DND-41 (cell line): ENCODE measurements at regions not wholly inside any gene's neighbourhood (a gene's known extent, or its start where the extent isn't known, plus 50 kb on each side); places are given as distances from the start of the nearest gene placed in this dataset.

Experiments
- ATAC-seq: fragments of 200-7000 bp; cut with Tn5 transposase; 3 replicates; pipeline ENCODE4 v1.9.1; 2021; ENCODE audit warnings: low read depth; ENCODE audit not compliant: insufficient read depth
- DNase-seq: peaks from one replicate; pipeline ENCODE4 v3.0.0-alpha.2; 2020
- H2AFZ ChIP-seq: 2 replicates; pipeline ENCODE4 v1.6.0; 2012; ENCODE audit warnings: low read depth, low read length
- H3K27ac ChIP-seq: 2 replicates; pipeline ENCODE4 v1.5.1; 2012; ENCODE audit warnings: low read length, inconsistent platforms
- H3K27me3 ChIP-seq: fragments of 200-600 bp; sonication (generic); 2 replicates; pipeline ENCODE4 v1.6.0; 2012; ENCODE audit warnings: low read length, mild to moderate bottlenecking, inconsistent platforms; ENCODE audit not compliant: insufficient read depth, poor library complexity
- H3K36me3 ChIP-seq: 2 replicates; pipeline ENCODE4 v1.5.1; 2012; ENCODE audit warnings: low read length, inconsistent platforms; ENCODE audit not compliant: insufficient read depth
- H3K4me1 ChIP-seq: 2 replicates; pipeline ENCODE4 v1.5.1; 2012; ENCODE audit warnings: mild to moderate bottlenecking, low read length; ENCODE audit not compliant: insufficient read depth
- H3K4me2 ChIP-seq: 2 replicates; pipeline ENCODE4 v1.6.0; 2012; ENCODE audit warnings: mild to moderate bottlenecking, moderate library complexity, low read length, inconsistent platforms; ENCODE audit not compliant: insufficient read depth
- H3K4me3 ChIP-seq, 2 experiments: fragments of 200-600 bp in 1 of 2; shearing (Covaris generic) in 1 of 2; 2 replicates each; pipeline ENCODE4 v1.5.1; 2012 to 2016; ENCODE audit warnings: inconsistent platforms in 2 of 2, low read length in 2 of 2, mild to moderate bottlenecking in 2 of 2, low read depth in 1 of 2, moderate library complexity in 1 of 2
- H3K79me2 ChIP-seq: 2 replicates; pipeline ENCODE4 v1.6.0; 2012; ENCODE audit warnings: low read length, inconsistent platforms; ENCODE audit not compliant: insufficient read depth
- H3K9ac ChIP-seq: 2 replicates; pipeline ENCODE4 v1.6.0; 2012; ENCODE audit warnings: low read depth, mild to moderate bottlenecking, inconsistent platforms, low read length, moderate library complexity
- H3K9me3 ChIP-seq: 2 replicates; pipeline ENCODE4 v1.5.1; 2012; ENCODE audit warnings: low read length, moderate library complexity, mild to moderate bottlenecking, inconsistent platforms; ENCODE audit not compliant: insufficient read depth, severe bottlenecking
- H4K20me1 ChIP-seq: 2 replicates; pipeline ENCODE4 v1.6.0; 2012; ENCODE audit warnings: low read length; ENCODE audit not compliant: insufficient read depth
- EZH2 ChIP-seq: IDR thresholded peaks from 3 replicates; pipeline ENCODE4 v1.6.1; 2012; ENCODE audit warnings: borderline replicate concordance, low read depth, mild to moderate bottlenecking, moderate library complexity, low read length, inconsistent platforms; ENCODE audit not compliant: severe bottlenecking
- TF ChIP-seq, protein P1 (sequence below): IDR thresholded peaks from 2 replicates; pipeline ENCODE4 v1.5.1; 2012; ENCODE audit warnings: borderline replicate concordance, low read length, moderate library complexity, mild to moderate bottlenecking; ENCODE audit not compliant: poor library complexity, severe bottlenecking; ENCODE audit errors: extremely low read depth

DNA sequence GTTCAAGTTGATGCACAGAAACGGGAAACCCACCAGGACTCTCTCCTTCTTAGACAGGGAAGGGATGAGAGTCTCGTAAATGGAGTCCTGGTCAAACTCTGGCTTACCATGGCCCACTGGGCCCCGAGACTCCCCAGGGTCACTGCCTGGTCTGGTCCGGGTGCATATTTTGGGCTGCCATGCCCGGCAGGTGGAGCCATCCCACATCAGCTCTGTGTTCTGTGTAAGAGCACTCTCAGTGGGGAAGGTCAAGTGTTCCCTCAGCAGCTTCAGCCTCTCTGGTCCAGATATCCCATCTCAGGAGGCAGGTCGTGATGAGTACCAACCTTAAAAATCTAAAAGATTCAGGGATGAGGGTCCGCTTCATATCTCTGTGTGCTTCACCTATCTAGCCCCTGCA is 138.8 kb downstream of the EDN3 start:
- no peaks in the 10 kb centered on the region for H3K4me1 ChIP-seq
- DNase-seq = no peak
- no peak overlapping the region for H3K9ac ChIP-seq
- H2AFZ ChIP-seq = no peak overlapping the region
- H3K79me2 ChIP-seq = no peaks in the 10 kb centered on the region
- no peak overlapping the region for H3K4me2 ChIP-seq
- H3K9me3 ChIP-seq = no peaks in the 10 kb centered on the region
- peaks cover 5% of the 10 kb centered on the region for H4K20me1 ChIP-seq
- no peaks in the 10 kb centered on the region for H3K36me3 ChIP-seq
- no peak overlapping the region for H3K4me3 ChIP-seq
- H3K27me3 ChIP-seq = peaks cover 21% of the 10 kb centered on the region
- H3K27ac ChIP-seq = no peak overlapping the region
- ATAC-seq = no peak
- TF ChIP-seq, protein P1, sequence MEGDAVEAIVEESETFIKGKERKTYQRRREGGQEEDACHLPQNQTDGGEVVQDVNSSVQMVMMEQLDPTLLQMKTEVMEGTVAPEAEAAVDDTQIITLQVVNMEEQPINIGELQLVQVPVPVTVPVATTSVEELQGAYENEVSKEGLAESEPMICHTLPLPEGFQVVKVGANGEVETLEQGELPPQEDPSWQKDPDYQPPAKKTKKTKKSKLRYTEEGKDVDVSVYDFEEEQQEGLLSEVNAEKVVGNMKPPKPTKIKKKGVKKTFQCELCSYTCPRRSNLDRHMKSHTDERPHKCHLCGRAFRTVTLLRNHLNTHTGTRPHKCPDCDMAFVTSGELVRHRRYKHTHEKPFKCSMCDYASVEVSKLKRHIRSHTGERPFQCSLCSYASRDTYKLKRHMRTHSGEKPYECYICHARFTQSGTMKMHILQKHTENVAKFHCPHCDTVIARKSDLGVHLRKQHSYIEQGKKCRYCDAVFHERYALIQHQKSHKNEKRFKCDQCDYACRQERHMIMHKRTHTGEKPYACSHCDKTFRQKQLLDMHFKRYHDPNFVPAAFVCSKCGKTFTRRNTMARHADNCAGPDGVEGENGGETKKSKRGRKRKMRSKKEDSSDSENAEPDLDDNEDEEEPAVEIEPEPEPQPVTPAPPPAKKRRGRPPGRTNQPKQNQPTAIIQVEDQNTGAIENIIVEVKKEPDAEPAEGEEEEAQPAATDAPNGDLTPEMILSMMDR = peak; percentile 26
- no peak for TF ChIP-seq EZH2

DNA sequence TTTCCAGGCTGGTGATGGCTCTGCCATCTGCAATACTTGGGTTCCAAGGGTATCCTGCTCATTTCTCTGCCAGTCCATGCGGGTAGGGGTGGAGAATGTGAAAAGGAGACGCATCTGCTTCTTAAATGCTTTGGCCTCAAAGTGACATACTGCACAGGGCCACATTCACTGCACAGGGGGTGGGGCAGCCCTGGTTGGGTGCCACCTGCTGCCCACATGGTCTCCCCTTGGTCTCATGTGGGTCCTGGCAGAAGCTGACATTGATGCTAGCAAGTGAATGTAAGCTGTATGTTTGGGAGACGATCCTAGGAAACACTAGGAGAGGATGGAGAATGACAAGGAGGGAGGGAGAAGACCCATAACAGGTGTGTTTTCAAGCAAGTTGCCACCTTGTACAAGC is 140.9 kb downstream of the EDN3 start:
- Histone ChIP-seq H3K4me2 (no peak overlapping the region), H3K4me1 (no peaks in the 10 kb centered on the region), H3K9ac (no peak overlapping the region), H2AFZ (no peak overlapping the region), H4K20me1 (peaks cover 5% of the 10 kb centered on the region), H3K36me3 (no peaks in the 10 kb centered on the region), H3K4me3 (no peak overlapping the region), H3K27me3 (peaks cover 36% of the 10 kb centered on the region), H3K79me2 (no peaks in the 10 kb centered on the region), H3K27ac (no peak overlapping the region), H3K9me3 (no peaks in the 10 kb centered on the region)
- ATAC-seq (no peak), DNase-seq (no peak)
- TF ChIP-seq, protein P1 = no peak
- no peak for TF ChIP-seq EZH2

DNA sequence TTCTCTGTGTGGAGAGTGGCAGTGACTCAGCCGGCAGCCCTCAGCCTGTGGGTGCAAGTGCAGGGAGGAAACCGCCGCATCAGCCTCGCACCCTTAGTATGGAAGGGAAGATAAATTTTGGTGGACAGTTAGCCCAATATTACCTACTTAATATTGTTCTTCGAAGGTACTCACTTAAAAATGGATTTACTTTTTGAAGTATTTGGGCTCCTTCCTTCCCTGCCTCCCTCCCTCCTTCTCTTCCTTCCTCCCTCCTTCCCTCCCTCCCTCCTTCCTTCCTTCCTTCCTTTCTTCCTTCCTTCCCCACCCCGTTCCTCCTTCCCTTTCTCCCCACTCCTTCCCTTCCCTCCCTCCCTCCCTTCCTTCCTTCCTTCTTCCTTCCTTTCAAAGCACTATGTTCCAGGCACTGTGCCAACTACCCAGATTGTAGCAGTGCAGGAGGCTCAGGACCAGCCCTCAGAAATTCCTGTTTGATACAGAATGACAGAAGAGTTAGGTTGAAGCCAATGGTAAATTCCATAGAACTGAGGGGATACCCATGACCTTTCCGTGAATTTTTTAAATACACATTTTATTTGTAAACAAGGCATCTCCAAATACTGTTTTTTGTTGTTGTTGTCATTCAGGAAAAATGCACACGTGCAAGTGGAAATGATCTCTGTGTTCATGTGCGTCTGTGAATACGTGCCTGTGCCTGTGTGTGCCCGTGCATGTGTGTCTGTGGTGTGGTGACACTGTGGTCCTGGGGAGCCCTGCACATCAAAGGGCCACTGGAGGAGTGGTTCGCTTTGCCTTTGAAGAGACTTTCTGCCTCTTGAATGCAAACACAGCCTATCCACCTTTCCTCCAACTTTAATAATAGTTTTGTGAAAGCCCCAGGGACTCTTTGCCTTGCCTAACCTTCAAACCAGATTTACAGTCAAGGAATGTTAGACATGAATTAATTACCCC is 141.7 kb downstream of the EDN3 start:
- no peak overlapping the region for H3K4me3 ChIP-seq
- H3K4me1 ChIP-seq = no peaks in the 10 kb centered on the region
- H2AFZ ChIP-seq = no peak overlapping the region
- no peaks in the 10 kb centered on the region for H3K9me3 ChIP-seq
- H3K79me2 ChIP-seq = no peaks in the 10 kb centered on the region
- no peak overlapping the region for H3K27ac ChIP-seq
- H3K9ac ChIP-seq = no peak overlapping the region
- peaks cover 5% of the 10 kb centered on the region for H4K20me1 ChIP-seq
- ATAC-seq (no peak), DNase-seq (no peak)
- H3K4me2 ChIP-seq = no peak overlapping the region
- H3K36me3 ChIP-seq = no peaks in the 10 kb centered on the region
- peaks cover 43% of the 10 kb centered on the region for H3K27me3 ChIP-seq
- TF ChIP-seq, protein P1 = no peak
- no peak for TF ChIP-seq EZH2

DNA sequence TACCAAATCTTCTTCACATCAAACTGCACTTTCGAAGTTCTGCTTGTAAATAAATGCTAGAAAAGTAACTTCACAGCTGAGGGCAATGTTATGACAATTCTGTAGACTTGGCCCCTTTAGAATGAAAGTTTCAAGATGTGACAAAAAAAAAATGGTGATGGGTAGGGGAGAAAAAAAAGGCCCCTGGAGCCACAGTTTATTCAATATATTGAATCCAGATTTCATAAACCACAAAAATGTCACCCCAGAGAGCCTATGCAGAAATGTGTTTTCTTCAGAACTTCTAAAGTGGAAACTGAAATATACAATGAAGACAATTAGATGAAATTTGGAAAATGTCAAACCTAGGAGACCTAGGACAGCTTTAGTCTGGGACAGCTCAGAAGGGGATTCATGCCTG is 143.1 kb downstream of the EDN3 start:
- peaks cover 53% of the 10 kb centered on the region for H3K27me3 ChIP-seq
- no peak for DNase-seq
- no peak overlapping the region for H3K4me3 ChIP-seq
- H3K9ac ChIP-seq = no peak overlapping the region
- ATAC-seq = no peak
- H3K79me2 ChIP-seq = no peaks in the 10 kb centered on the region
- no peaks in the 10 kb centered on the region for H3K36me3 ChIP-seq
- H3K9me3 ChIP-seq = no peaks in the 10 kb centered on the region
- peaks cover 5% of the 10 kb centered on the region for H4K20me1 ChIP-seq
- H2AFZ ChIP-seq = no peak overlapping the region
- no peak overlapping the region for H3K27ac ChIP-seq
- peak; percentile 5 for TF ChIP-seq EZH2
- TF ChIP-seq, protein P1 = no peak
- H3K4me2 ChIP-seq = no peak overlapping the region
- no peaks in the 10 kb centered on the region for H3K4me1 ChIP-seq
